Stimulated activated naive CD8-positive, alpha-beta T cell treated with anti-CD3 and anti-CD28 coated beads, Interleukin-15, Interleukin-2, amounts not matched to agents 100 U/mL and 50 U/mL, for 24 hours (primary cell): ENCODE measurements at regions not wholly inside any gene's neighbourhood (a gene's known extent, or its start where the extent isn't known, plus 50 kb on each side); places are given as distances from the start of the nearest gene placed in this dataset.

Experiments used
- ATAC-seq: fragments of 150-1000 bp; cut with Tn5 transposase; one replicate; pipeline ENCODE4 v1.10.0; 2021
- DNase-seq: peaks from one replicate; pipeline ENCODE4 v3.0.0; 2021

DNA sequence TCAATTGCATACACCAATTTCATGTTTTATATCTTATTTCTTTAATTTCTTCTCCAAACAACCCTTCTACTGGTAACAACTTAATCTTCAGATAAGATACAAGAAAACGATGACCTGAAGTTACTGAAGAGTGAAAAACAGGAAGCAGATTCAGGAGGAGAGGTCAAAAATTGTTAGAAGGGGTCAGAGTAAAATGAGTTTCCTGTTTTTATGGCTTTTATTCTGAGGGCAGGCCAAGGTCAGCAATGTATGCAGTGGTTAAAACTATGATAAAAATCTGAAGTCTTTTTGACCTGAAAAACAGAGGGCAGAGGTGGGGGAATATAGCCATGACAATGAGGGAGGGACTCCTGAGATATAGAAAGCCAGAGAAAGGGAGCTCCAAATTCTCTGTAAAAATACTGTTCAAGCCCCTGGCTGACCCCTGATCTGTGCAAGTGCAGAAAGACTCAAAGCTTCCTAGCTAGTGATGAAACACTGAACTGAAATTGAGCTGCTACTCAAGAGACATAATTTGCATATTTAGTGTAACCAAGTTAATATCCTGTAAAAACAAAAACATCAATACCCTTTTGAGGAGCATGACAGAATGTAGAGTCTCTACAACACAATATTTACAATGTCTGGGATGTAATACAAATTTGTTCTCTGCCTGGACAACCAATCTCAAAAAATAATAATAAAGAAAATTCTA lies 514.3 kb upstream of the SEL1L start:
- no peak for ATAC-seq

DNA sequence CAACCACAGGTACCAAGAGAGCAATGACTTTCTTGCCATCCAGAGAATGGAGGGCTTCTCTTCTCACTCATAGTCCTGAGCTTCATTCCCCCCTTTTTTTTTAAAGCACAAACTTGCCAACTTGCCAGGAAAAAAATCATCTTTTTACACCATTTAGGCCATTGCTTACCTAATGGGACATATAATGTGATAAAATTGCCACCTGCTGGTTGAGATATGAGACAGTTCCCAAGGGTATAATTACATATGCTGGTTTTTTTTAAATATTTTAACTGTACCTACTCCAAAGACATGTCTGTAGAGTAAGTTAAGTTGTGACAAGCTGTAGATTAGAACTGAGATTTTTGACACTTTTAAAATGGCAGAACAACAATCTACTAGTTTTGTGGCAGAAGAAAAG lies 519.1 kb upstream of the SEL1L start:
- ATAC-seq (no peak), DNase-seq (no peak)

More for the DNA sequence above, 514.3 kb upstream of the SEL1L start:
- DNase-seq, result no peak

DNA sequence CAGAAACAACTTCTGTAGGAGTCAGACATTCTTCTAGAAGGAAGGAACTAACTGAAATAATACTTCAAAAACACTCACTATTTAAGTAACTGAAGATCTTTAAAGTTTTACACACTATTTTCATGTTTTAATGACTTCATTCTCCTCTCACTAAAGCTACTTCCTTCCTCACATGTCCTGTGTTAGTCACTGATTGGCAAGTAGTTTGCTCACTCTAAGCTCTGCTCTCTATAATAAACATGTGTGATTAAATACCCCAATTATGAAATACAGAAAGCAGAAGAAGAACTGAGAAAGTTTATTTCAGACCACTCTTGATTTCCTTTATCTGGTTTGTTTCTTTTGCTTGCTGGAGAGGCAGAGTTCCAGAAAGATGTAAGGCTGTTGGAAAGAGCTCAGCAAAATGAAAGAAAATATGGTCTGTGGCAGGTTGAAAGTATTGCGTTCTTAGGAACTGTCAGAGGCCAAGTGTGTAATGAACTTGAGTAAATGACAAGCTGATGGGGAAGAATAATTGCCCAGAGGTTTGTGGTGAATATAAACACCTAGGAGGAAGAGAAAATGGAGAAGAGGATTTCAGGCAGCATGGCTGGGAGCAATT lies 522.0 kb upstream of the SEL1L start:
- ATAC-seq (no peak), DNase-seq (no peak)

DNA sequence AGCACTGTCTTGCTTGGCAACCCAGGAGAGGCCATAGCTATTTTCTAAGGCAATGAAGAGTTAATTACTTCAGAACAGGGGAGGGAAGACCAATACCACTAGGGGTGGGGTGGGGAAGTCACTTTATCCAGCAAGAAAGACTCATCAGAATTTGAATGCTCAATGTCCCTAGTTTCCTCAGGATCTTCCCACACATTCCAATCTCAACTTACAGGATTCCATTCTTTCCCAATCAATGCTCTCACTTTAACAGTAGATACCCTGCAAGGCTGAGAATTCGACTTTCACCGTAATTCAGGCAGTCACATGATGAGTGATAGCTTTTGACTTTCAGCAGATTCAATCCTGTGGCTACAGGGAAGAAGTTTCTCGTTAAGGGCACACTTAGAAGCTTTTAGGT lies 526.6 kb upstream of the SEL1L start:
- DNase-seq (no peak), ATAC-seq (no peak)

DNA sequence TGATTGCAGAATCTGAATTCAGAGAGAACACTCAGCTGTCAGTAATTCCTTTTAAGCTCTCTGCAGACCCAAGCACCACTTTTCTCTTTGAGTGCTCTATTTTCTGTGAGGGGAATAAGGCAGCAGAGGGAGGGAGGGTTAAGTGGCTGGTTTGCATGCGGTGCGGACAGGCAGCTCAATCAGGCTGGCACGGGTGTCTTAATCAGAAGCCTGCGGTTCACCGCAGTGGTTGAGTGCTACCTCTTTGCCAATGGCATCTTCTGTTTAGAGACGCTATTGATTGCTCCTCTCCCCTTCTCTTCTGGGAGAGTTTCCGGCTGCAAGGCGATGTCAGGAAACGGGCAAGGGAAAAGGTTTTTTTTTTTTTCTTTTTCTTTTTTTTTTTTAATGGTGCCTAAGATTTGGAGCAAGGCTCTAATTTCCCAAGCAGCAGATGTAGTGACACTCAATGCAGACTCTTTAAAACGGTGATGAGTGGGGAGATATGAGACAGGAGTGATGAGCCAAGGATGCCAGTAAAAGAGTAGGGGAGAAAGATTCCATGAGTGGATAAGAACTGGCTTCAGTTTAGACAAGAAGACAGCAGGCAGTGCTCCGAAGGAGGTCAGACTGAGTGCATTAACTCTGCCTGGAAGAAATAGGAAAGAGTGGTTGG lies 533.7 kb upstream of the SEL1L start:
- DNase-seq, result no peak
- no peak for ATAC-seq

DNA sequence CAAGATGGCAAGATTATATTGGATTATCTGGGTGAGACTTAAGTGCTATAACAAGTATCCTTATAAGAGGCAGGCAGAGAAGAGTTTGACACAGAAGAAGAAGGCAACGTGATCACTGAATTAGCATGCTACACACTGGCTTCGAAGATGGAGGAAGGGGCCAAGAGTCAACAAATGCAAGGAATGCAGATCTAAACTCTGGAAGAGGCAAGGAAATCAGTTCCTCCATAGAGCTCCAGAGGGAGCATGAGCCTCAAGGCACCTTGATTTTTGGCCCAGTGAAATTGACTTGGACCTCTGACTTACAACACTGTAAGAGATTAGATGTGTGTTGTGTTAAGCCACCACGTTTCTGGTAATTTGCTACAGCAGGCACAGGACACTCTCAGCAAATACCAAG lies 536.4 kb upstream of the SEL1L start:
- no peak for ATAC-seq
- no peak for DNase-seq

DNA sequence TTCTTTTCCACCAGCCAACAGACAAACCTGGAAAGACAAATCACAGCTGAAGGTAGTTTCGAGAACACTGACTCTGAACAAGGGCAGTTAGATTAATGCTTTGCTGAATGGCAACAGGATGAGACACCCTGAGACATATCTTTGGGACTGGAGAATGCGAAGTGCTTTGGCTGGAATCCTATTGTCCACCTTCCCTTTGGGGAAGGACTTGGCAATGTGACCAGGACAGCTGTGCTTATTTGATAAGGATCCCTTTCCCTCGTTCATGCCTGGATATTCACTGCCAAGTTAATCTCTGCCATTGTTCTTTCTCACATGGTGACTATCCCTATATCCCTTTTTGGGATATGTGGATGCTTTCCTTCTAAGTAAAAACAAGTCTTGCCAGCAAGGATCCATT lies 537.1 kb upstream of the SEL1L start:
- DNase-seq (no peak), ATAC-seq (no peak)

DNA sequence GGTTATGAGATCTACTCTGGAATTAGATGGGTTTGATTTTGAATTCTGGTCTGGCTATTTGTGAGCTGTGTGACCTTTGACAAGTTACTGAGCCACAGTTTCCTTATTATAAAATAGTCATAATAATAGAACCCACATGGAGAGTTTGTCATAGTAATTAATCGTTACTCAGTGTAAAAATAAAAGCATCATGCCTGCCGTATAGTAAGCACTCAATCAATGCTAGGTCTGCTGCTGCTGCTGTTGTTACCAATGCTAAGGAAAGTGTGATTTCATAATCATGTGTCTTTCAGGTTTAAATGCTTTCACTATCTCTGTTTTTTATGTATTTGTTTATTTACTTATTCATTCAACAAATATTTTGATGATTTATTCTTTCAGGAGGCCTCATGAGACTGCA lies 539.9 kb upstream of the SEL1L start:
- DNase-seq (no peak), ATAC-seq (no peak)

DNA sequence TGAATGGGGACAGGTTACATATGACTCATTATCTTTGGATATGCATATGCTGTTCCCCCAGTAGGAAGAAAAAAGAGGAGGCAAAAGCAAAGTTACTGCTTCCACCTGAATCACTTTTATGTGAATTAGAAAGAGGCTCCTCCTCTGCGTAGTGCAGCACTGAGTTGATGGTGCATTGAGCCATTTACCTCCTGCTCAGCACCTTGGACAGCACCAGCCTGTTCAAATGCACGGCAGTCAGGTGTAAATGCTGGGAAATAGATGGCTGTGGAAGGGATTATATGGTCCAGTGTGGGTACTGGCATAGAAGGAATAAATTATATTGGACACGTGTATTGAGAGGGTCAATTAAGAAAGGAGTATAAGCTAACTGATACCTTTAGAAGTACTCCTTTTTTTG lies 541.9 kb upstream of the SEL1L start:
- DNase-seq, result peak; percentile 5
- ATAC-seq, result no peak

DNA sequence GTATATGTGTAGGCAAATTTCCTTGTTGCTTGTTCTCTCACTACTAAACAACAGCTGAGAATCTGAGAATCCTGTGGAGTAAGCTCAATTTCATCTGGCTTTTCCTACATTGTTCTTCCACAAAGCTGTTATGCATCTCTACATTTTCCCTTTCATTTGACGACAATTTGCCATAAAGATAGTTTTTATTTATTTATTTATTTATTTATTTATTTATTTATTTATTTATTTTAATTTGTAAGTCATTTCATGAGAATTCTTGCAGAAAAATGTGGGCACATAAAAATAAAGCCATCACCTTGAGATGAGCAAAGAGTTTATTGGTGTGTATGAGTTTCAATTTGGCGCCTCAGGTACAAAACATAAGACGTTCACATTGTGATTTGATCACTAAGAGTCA lies 545.9 kb upstream of the SEL1L start:
- DNase-seq, result no peak
- no peak for ATAC-seq

DNA sequence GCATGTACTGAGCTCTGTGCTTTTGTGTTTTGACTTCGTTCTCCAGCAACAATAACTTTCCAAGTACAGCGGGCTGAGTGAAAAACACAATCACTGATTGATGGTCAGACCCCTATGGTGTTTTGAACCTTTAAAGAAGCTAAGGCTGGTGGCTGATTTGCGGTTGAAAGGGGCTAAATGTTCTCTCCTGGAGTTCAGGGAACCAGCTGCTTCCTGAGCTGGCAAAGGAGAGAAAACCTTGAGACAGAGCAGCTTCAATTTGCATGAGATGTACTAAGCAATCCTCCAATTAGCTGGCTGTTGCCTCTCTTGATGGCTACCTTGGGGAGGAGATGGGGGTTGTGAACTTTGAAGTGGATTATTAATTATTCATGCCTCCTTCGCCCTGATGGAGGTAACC lies 546.7 kb upstream of the SEL1L start:
- DNase-seq (no peak), ATAC-seq (no peak)

DNA sequence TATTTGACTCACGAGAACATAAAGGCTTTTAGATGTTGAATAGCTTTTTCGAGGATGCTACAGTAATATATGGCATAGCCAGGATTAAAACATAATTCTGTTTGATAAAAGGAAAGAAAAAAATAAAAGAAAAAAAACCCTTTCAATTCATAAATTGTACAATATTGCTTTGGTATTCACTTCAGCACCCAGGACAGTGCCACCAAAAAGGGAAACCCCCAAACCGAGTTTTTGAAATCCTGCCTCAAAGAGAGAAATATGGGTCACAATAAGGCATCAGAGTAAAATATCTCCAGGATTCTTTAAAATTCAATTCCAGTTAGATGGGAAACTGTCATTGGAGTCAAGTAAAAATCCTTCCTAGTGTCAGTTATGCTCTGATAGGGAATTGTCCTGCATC lies 551.2 kb upstream of the SEL1L start:
- no peak for DNase-seq

DNA sequence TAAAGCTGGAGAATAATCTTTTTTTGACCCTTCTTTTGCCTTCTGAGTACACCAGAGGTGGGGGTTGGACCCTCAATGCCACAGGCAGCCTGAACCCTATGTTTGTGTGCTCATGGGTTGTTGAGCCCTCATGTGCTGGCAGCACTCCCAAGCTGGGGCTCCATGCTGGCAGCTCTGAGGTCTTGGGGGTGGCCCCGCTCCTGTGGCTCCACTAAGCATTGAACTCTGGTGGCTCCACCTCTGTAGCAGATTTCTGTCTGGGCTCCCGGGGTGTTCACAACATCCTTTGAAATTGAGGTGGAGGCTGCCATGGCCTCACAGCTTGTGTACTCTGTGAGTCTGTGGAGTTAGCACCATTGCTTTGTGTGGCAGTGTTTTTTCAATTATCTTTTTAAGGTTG lies 557.4 kb upstream of the SEL1L start:
- DNase-seq, result no peak
- no peak for ATAC-seq

More for the DNA sequence above, 551.2 kb upstream of the SEL1L start:
- ATAC-seq, result no peak

DNA sequence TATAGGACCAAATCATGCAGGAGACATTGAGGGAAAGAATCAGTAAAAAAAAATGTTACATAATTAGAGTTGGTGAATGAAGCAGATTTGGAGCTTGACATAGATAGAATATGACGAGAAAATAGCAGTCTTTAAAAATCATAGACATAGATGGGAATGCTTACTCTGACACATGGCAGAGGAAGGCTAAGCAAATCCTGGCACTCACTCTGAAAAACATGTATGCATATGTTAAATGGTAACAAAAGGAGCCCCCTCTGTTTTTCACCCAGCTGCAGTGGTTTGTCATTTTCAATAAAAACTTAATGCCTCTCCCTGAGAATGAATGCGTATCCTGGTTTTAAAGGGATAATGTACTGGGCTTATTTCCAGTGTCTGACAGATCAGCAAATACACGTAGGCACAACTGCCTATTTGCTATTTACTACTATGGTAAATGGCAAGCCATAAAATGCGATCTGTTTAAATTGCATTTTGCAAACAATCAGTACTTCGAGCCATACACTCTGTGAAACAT lies 561.2 kb upstream of the SEL1L start:
- no peak for DNase-seq
- no peak for ATAC-seq

DNA sequence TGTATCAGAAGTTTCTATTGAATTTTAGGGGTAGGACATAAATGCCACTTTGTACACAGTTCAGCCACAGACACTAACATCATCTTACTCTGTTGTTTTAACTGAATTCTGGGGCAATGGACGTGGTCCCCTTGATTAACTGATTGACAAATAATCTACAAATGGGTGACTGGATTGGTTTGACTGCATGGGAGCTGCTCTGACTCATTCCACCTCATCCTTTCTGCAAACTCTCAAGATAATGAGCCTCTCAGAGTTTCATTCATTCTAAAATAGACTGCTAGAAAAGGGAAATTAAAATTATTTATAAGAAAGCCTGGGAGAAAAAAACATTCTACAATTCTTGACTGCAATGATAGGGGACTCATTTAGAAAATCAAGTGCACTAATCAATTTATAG lies 570.4 kb upstream of the SEL1L start:
- ATAC-seq (no peak), DNase-seq (no peak)

DNA sequence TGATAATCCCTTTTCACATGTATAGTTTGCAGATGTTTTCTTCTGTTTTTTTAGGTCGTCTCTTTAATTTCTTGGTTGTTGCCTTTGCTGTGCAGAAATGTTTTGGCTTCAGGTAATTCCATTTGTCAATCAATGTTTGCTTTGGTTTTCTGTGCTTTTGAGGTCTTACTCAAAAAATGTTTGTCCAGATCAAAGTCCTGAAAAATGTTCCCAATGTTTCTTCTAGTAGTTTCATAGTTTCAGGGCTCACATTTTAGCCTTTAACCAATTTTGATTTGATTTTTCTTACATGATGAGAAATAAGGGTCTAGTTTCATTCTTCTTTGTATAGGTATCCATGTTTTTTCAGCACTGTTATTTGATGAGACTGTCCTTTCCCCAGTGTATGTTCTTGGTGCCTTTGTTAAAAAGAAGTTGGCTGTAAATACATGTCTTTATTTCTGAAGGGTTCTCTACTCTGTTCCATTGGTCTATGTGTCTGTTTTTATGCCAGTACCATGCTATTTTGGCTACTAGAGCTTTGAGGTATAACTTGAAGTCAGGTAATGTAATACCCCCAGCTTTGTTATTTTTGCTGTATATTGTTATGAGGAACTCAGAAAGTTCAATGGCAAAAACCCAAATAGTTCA lies 578.7 kb upstream of the SEL1L start:
- ATAC-seq (no peak), DNase-seq (no peak)

DNA sequence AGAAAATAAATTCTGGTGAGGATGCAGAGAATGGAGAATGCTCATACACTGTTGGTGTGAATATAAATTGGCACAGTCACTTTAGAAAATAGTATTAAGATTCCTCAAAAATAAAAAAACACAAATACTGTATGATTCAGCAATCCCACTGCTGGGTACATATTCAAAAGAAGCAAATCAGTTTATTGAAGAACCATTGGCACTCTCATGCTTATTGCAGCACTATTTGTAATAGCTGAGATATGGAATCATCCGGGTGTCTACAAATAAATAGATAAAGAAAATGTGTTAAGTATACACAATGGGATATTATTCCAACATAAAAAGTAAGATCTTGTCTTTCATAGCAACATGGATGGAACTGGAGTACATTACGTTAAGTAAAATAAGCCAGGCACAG lies 579.4 kb upstream of the SEL1L start:
- ATAC-seq (no peak), DNase-seq (no peak)

DNA sequence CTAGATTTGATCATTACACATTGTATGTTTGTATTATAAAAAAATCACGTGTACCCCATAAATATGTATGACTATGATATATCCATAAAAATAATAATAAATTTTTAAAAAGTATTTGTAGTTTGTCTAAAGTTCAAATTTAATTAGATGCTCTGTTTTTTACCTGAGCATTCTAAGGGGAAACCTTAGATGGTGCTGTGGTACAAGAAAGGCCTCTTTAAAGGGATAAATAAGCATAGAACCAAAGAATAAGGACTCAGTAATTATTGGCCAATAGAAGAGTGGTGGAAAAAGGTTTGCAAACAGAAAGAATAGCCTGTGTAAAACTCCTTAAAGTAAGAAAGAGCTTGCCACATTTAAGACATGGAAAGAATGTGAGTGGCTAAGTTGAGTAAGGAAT lies 580.1 kb upstream of the SEL1L start:
- DNase-seq (no peak), ATAC-seq (no peak)

DNA sequence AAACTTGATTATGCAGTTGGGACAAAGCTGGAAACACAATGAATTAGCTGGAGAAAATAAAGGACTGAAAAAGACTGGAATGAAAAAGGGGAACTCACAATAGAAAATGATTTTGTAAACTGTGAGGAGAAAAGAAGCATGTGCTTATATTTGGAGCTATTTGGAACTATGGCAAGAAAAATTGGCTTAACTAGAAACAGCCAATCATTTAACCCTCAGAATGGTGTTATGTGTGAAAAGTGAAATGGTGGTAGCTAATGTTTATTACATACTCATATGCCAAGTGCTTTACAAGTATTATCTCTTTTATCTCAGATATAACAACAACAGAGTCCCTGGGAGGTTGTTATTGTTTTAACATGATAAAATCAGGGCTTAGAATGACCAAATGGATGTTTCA lies 583.1 kb upstream of the SEL1L start:
- no peak for ATAC-seq
- DNase-seq, result no peak

DNA sequence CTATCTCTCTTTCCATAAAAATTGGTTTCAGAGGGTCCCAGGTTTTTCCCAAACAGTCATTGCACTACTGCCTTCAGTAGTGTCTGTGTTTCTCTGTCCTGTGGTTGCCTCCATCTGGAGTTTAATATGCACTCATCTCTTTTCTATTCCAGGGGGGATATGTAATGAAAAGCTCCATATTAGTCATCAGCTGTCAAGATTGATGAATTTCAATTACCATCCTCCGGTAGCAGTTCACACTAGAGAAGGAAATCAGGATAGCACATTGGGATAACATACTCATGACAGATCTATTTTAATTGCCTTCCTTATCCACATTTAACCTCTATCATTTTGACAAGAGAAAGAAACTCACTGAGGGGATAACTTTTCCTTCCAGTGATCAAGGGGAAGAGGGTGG lies 589.0 kb upstream of the SEL1L start:
- no peak for DNase-seq
- no peak for ATAC-seq

DNA sequence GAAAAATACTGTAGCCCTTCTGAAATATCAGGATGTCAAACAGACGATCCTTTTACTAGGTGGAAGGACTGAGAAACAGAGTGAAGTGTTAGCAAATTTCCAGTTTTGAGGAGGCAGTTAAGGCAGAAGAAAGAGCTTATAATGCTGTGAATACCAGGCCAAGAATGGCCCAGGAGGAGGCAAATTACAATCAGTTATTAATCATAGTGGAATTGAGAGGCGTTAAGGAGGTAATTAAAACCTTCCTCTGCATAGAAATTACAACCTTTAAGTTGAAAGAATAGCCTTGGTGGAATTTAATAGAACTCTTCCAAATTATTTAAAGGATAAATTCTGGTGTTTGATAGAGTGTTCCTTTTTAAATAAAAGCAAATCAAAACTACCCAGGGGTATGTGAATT lies 590.9 kb upstream of the SEL1L start:
- DNase-seq, result no peak
- ATAC-seq, result no peak

DNA sequence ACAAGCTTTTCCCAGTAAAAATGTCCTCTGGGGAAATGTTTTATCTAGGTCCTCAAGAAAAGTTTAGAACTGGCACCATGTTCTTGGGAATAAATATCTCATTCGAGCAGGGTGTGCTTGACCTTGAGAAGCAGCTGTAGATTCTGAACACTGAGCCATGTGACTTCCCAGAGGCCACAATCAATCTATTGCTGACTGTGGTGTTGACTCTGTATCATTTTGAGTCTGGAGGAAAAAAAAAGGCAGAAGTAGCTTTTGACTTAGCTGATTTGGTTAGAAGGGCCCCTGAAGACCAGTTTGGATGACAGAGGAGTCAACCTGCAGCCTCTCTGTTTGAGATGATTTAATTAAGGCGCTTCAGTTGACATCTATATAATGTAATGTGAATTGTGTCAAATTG lies 592.4 kb upstream of the SEL1L start:
- no peak for DNase-seq
- no peak for ATAC-seq

DNA sequence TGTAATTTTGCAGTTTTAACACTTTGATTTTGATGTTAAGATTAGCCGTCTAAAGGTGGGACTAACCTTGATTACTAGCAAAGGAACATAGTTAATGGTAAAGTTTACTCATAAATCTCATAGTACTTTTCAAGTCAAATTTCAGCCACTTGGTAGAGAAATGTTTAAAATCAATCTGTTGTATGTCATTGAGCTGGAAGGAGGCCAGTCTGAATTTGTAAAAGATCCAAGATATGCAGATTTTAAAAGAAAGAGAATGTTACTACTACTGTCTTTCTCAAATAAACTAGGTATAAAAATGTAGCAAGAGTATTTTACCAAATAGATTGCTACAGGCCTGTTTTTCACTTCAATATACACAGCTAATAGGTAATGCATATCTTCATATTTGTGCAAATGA lies 600.8 kb upstream of the SEL1L start:
- DNase-seq, result no peak
- ATAC-seq, result no peak
